ENCODE measurements at regions not wholly inside any gene's neighbourhood (a gene's known extent, or its start where the extent isn't known, plus 50 kb on each side); places are given as distances from the start of the nearest gene placed in this dataset.

DNA sequence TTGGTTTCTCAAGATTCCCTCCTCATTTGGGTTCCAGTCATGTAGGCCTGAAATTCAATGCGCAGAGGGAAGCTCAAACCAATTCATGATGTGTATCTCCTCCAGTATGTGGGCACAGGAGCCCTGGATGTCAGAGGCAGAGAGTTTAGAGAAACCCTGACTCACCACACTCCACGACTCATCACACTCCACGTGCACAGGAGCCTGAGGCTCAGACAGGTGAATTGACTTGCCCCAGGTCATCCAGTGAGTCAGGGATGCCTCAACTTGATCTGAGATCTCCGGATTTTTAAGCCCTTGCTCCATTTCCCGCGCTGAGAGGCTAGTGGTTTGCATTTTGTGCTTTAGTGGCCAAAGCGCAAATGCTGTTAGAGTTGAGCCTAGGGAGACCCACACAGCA, 183.9 kb downstream of the HAPSTR1 start:
- no peaks in the 10 kb centered on the region for H3K27me3 ChIP-seq (ENCODE audit: control insufficient read depth in 4 of 4, insufficient read depth in 4 of 4, low read length in 3 of 4)
- H3K9ac ChIP-seq (ENCODE audit: low read depth in 1 of 2, low read length in 2 of 2): no peak overlapping the region
- no peak overlapping the region for H3K27ac ChIP-seq (ENCODE audit: low read depth in 1 of 2, low read length in 2 of 2)
- no peaks in the 10 kb centered on the region for H3K36me3 ChIP-seq (ENCODE audit: control insufficient read depth in 4 of 4, insufficient read depth in 3 of 4, low read depth in 1 of 4, low read length in 3 of 4)
- WGBS: 72% methylated on average over 7 of the region's 7 CpGs
- no peaks in the 10 kb centered on the region for H3K9me3 ChIP-seq (ENCODE audit: control insufficient read depth in 4 of 4, low read length in 3 of 4)
- TF ChIP-seq SP1 (IDR thresholded peaks at IDR 0.05) (no peak), TAF1 (conservative IDR thresholded peaks at IDR 0.05) (no peak), FOXA1 (IDR thresholded peaks at IDR 0.05) (no peak), JUND (IDR thresholded peaks at IDR 0.05) (no peak)
- DNase-seq (ENCODE audit: low spot score): no peak
- H3K4me1 ChIP-seq (ENCODE audit: control insufficient read depth in 4 of 4, insufficient read depth in 4 of 4, low read length in 3 of 4): no peaks in the 10 kb centered on the region
- no peak overlapping the region for H3K4me3 ChIP-seq (ENCODE audit: low read depth in 1 of 3, low read length in 3 of 3)

DNA sequence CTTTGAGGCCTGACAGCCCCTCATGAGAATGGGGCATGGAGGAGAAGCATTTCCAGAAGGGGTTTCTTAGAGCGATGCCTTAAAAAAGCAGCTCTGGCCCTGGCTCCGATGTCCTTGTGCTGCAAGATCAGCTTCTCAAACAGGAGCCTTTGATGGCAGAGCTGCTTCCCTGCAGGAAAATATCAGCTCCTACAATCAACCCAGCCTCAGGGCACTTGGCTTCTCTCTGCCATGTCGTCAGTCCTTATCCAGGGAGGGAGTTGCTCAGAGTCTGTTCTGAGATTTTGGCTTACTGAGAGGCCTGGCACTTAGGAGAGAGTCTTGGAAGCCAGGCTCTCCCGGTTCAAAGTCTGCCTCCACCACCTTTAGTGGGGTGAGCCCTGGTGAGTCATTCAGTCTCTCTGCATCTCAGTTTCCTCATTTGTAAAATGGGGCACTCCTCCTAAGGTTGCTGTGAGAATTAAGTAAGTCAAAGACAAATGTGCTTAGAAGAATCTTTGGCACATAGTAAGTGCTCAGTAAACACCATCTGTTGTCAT, 184.4 kb downstream of the HAPSTR1 start:
- no peaks in the 10 kb centered on the region for H3K27me3 ChIP-seq (ENCODE audit: control insufficient read depth in 4 of 4, insufficient read depth in 4 of 4, low read length in 3 of 4)
- no peaks in the 10 kb centered on the region for H3K36me3 ChIP-seq (ENCODE audit: control insufficient read depth in 4 of 4, insufficient read depth in 3 of 4, low read depth in 1 of 4, low read length in 3 of 4)
- no peak overlapping the region for H3K4me3 ChIP-seq (ENCODE audit: low read depth in 1 of 3, low read length in 3 of 3)
- H3K4me1 ChIP-seq (ENCODE audit: control insufficient read depth in 4 of 4, insufficient read depth in 4 of 4, low read length in 3 of 4): no peaks in the 10 kb centered on the region
- H3K9ac ChIP-seq (ENCODE audit: low read depth in 1 of 2, low read length in 2 of 2): no peak overlapping the region
- TF ChIP-seq, protein P1, sequence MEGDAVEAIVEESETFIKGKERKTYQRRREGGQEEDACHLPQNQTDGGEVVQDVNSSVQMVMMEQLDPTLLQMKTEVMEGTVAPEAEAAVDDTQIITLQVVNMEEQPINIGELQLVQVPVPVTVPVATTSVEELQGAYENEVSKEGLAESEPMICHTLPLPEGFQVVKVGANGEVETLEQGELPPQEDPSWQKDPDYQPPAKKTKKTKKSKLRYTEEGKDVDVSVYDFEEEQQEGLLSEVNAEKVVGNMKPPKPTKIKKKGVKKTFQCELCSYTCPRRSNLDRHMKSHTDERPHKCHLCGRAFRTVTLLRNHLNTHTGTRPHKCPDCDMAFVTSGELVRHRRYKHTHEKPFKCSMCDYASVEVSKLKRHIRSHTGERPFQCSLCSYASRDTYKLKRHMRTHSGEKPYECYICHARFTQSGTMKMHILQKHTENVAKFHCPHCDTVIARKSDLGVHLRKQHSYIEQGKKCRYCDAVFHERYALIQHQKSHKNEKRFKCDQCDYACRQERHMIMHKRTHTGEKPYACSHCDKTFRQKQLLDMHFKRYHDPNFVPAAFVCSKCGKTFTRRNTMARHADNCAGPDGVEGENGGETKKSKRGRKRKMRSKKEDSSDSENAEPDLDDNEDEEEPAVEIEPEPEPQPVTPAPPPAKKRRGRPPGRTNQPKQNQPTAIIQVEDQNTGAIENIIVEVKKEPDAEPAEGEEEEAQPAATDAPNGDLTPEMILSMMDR (IDR thresholded peaks at IDR 0.05; ENCODE audit: low read depth, low read length, missing input control): no peak
- TF ChIP-seq HNF4A (conservative IDR thresholded peaks at IDR 0.05) (no peak), TAF1 (conservative IDR thresholded peaks at IDR 0.05) (no peak), FOXA2 (IDR thresholded peaks at IDR 0.05) (no peak), RAD21 (IDR thresholded peaks at IDR 0.05) (no peak), SP1 (IDR thresholded peaks at IDR 0.05) (no peak), RXRA (IDR thresholded peaks at IDR 0.05) (no peak), JUND (IDR thresholded peaks at IDR 0.05) (no peak), HNF4G (IDR thresholded peaks at IDR 0.05) (no peak)
- TF ChIP-seq, protein P2, sequence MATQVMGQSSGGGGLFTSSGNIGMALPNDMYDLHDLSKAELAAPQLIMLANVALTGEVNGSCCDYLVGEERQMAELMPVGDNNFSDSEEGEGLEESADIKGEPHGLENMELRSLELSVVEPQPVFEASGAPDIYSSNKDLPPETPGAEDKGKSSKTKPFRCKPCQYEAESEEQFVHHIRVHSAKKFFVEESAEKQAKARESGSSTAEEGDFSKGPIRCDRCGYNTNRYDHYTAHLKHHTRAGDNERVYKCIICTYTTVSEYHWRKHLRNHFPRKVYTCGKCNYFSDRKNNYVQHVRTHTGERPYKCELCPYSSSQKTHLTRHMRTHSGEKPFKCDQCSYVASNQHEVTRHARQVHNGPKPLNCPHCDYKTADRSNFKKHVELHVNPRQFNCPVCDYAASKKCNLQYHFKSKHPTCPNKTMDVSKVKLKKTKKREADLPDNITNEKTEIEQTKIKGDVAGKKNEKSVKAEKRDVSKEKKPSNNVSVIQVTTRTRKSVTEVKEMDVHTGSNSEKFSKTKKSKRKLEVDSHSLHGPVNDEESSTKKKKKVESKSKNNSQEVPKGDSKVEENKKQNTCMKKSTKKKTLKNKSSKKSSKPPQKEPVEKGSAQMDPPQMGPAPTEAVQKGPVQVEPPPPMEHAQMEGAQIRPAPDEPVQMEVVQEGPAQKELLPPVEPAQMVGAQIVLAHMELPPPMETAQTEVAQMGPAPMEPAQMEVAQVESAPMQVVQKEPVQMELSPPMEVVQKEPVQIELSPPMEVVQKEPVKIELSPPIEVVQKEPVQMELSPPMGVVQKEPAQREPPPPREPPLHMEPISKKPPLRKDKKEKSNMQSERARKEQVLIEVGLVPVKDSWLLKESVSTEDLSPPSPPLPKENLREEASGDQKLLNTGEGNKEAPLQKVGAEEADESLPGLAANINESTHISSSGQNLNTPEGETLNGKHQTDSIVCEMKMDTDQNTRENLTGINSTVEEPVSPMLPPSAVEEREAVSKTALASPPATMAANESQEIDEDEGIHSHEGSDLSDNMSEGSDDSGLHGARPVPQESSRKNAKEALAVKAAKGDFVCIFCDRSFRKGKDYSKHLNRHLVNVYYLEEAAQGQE (IDR thresholded peaks at IDR 0.05): no peak
- TF ChIP-seq, protein P3, sequence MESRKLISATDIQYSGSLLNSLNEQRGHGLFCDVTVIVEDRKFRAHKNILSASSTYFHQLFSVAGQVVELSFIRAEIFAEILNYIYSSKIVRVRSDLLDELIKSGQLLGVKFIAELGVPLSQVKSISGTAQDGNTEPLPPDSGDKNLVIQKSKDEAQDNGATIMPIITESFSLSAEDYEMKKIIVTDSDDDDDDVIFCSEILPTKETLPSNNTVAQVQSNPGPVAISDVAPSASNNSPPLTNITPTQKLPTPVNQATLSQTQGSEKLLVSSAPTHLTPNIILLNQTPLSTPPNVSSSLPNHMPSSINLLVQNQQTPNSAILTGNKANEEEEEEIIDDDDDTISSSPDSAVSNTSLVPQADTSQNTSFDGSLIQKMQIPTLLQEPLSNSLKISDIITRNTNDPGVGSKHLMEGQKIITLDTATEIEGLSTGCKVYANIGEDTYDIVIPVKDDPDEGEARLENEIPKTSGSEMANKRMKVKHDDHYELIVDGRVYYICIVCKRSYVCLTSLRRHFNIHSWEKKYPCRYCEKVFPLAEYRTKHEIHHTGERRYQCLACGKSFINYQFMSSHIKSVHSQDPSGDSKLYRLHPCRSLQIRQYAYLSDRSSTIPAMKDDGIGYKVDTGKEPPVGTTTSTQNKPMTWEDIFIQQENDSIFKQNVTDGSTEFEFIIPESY (IDR thresholded peaks at IDR 0.05): no peak
- TF ChIP-seq, protein P4, sequence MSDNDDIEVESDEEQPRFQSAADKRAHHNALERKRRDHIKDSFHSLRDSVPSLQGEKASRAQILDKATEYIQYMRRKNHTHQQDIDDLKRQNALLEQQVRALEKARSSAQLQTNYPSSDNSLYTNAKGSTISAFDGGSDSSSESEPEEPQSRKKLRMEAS (IDR thresholded peaks at IDR 0.05): no peak
- no peak for DNase-seq (ENCODE audit: low spot score)
- no peaks in the 10 kb centered on the region for H3K9me3 ChIP-seq (ENCODE audit: control insufficient read depth in 4 of 4, low read length in 3 of 4)
- no peak overlapping the region for H3K27ac ChIP-seq (ENCODE audit: low read depth in 1 of 2, low read length in 2 of 2)
- 88% methylated on average over 4 of the region's 4 CpGs for WGBS

All from liver (tissue), 8 donors.